GM12891 (cell line): ENCODE measurements at regions not wholly inside any gene's neighbourhood (a gene's known extent, or its start where the extent isn't known, plus 50 kb on each side); places are given as distances from the start of the nearest gene placed in this dataset.
"Not testable (repeated sequence)": the region's sequence is repeated elsewhere in the genome, so short reads cannot be mapped to it uniquely, and the experiment has no call there.

Experiments
- DNase-seq: peaks from one replicate; pipeline ENCODE4 v3.0.0; 2011; ENCODE audit warnings: low spot score; ENCODE audit not compliant: insufficient read length
- FAIRE-seq: peaks from 2 replicates; lab custom pipeline; 2011; peaks lifted over from hg19 to GRCh38; lab: Jason Lieb, UNC
- PAX5 ChIP-seq: IDR thresholded peaks from 2 replicates; pipeline ENCODE4 v1.6.1; 2011; ENCODE audit warnings: low read length, moderate library complexity, mild to moderate bottlenecking; ENCODE audit not compliant: insufficient read depth, severe bottlenecking
- POLR2A ChIP-seq: IDR thresholded peaks from 2 replicates; pipeline ENCODE4 v1.6.1; 2011; ENCODE audit warnings: low read depth, low read length, control low read depth
- POLR2AphosphoS5 ChIP-seq: IDR thresholded peaks from 2 replicates; pipeline ENCODE4 v1.6.1; 2011; ENCODE audit warnings: low read depth, low read length, control low read depth
- POU2F2 ChIP-seq: IDR thresholded peaks from 2 replicates; pipeline ENCODE4 v1.6.1; 2011; ENCODE audit warnings: low read depth, mild to moderate bottlenecking, control low read depth, low read length, moderate library complexity
- SPI1 ChIP-seq: IDR thresholded peaks from 2 replicates; pipeline ENCODE4 v1.6.1; 2011; ENCODE audit warnings: low read depth, low read length, control low read depth
- TAF1 ChIP-seq: IDR thresholded peaks from 2 replicates; pipeline ENCODE4 v1.6.1; 2011; ENCODE audit warnings: low read depth, low read length, control low read depth

GRCh38 chr2:142617461-142617860 lies 260.0 kb upstream of the KYNU start:
- DNase-seq (no peak), FAIRE-seq (no peak)
- no peak for TF ChIP-seq POU2F2
- TF ChIP-seq POLR2AphosphoS5: no peak
- no peak for TF ChIP-seq TAF1
- TF ChIP-seq PAX5: no peak
- TF ChIP-seq POLR2A: no peak
- no peak for TF ChIP-seq SPI1

GRCh38 chr2:142615876-142616275 lies 261.6 kb upstream of the KYNU start:
- DNase-seq (no peak), FAIRE-seq (no peak)
- TF ChIP-seq POU2F2 (no peak), TAF1 (no peak), SPI1 (no peak), PAX5 (no peak), POLR2AphosphoS5 (no peak), POLR2A (no peak)

GRCh38 chr2:142613193-142613592 lies 264.3 kb upstream of the KYNU start:
- not testable (repeated sequence) for DNase-seq, FAIRE-seq

GRCh38 chr2:142605421-142605820 lies 272.0 kb upstream of the KYNU start:
- DNase-seq (no peak), FAIRE-seq (no peak)
- no peak for TF ChIP-seq POLR2A
- TF ChIP-seq POLR2AphosphoS5: no peak
- no peak for TF ChIP-seq SPI1
- TF ChIP-seq POU2F2: no peak

- FAIRE-seq: no peak
- no peak for TF ChIP-seq POLR2AphosphoS5
- no peak for TF ChIP-seq SPI1
- no peak for TF ChIP-seq TAF1
- no peak for TF ChIP-seq PAX5
- TF ChIP-seq POU2F2: no peak
- no peak for TF ChIP-seq POLR2A
- no peak for DNase-seq
Observed at GRCh38 chr2:142603759-142604158, 273.7 kb upstream of the KYNU start.

GRCh38 chr2:142602418-142602989 lies 275.0 kb upstream of the KYNU start:
- DNase-seq (no peak), FAIRE-seq (no peak)
- TF ChIP-seq POLR2AphosphoS5: no peak
- TF ChIP-seq SPI1: no peak
- TF ChIP-seq POU2F2: no peak
- no peak for TF ChIP-seq PAX5
- no peak for TF ChIP-seq POLR2A
- TF ChIP-seq TAF1: no peak

GRCh38 chr2:142601794-142602193 lies 275.7 kb upstream of the KYNU start:
- no peak for FAIRE-seq
- no peak for DNase-seq
- TF ChIP-seq POU2F2: no peak
- no peak for TF ChIP-seq POLR2A
- no peak for TF ChIP-seq TAF1
- no peak for TF ChIP-seq PAX5
- no peak for TF ChIP-seq SPI1
- TF ChIP-seq POLR2AphosphoS5: no peak

GRCh38 chr2:142599504-142599903 lies 278.0 kb upstream of the KYNU start:
- DNase-seq: no peak
- TF ChIP-seq POLR2A (no peak), TAF1 (no peak), PAX5 (no peak), POU2F2 (no peak), SPI1 (no peak), POLR2AphosphoS5 (no peak)
- FAIRE-seq: no peak

- FAIRE-seq (no peak), DNase-seq (no peak)
- TF ChIP-seq TAF1: no peak
- TF ChIP-seq POU2F2: no peak
- TF ChIP-seq SPI1: no peak
- TF ChIP-seq PAX5: no peak
- TF ChIP-seq POLR2AphosphoS5: no peak
- no peak for TF ChIP-seq POLR2A
Observed at GRCh38 chr2:142598846-142599245, 278.6 kb upstream of the KYNU start.

GRCh38 chr2:142596334-142597088 lies 281.0 kb upstream of the KYNU start:
- DNase-seq (no peak), FAIRE-seq (no peak)
- TF ChIP-seq POLR2A (no peak), POLR2AphosphoS5 (no peak)

GRCh38 chr2:142594935-142595334 lies 282.5 kb upstream of the KYNU start:
- no peak for DNase-seq
- no peak for FAIRE-seq
- TF ChIP-seq POU2F2: no peak
- TF ChIP-seq TAF1: no peak
- no peak for TF ChIP-seq POLR2AphosphoS5
- TF ChIP-seq PAX5: no peak
- no peak for TF ChIP-seq POLR2A
- TF ChIP-seq SPI1: no peak
